Activated CD8-positive, alpha-beta memory T cell treated with anti-CD3 and anti-CD28 coated beads, Interleukin-2, amount 50 U/mL, for 4 hours (primary cell): ENCODE measurements at regions not wholly inside any gene's neighbourhood (a gene's known extent, or its start where the extent isn't known, plus 50 kb on each side); places are given as distances from the start of the nearest gene placed in this dataset.
A peak's percentile ranks its signal among the peaks of the same experiment; 100 is the strongest.

Source experiments
- DNase-seq: peaks from one replicate; pipeline ENCODE4 v3.0.0-alpha.2; 2020

DNA sequence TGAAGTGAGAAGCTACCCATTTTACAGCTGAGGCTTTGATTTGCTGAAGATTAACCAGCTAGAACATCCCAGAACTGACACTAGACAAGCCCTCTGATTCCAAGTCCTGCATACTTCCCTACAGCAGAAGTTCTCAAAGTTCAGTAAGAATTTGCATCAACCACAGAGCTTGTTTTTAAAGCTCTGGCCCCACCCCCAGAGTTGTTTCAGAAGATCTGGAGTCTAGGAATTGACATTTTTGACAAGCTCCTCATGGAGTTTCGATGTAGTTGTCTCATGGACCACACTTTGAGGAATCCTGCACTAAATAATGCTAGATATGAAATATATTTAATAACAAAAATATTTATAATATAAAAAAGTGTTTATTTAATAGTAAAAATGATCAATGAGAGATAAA lies 120.3 kb upstream of the ADAMTS18 start:
- no peak for DNase-seq

DNA sequence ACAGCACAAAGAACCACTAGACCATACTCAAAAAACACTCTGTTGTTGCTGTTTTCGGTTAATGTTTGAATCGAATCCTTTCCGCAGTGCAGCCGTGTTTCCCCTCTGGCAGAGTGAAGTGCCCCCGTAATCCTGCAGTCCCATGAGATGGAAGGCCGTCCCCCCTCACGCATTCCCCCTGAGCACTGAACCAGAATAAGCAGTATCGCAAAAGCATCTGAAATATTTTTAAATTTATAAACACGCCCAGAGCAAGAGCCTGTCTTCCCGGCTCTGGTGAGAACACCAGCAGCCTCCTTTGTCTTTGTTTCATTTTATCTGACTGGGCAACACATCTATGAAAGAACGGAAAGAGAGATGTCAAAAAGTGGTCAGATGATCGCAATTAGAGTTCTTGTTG lies 121.0 kb upstream of the ADAMTS18 start:
- DNase-seq = no peak

DNA sequence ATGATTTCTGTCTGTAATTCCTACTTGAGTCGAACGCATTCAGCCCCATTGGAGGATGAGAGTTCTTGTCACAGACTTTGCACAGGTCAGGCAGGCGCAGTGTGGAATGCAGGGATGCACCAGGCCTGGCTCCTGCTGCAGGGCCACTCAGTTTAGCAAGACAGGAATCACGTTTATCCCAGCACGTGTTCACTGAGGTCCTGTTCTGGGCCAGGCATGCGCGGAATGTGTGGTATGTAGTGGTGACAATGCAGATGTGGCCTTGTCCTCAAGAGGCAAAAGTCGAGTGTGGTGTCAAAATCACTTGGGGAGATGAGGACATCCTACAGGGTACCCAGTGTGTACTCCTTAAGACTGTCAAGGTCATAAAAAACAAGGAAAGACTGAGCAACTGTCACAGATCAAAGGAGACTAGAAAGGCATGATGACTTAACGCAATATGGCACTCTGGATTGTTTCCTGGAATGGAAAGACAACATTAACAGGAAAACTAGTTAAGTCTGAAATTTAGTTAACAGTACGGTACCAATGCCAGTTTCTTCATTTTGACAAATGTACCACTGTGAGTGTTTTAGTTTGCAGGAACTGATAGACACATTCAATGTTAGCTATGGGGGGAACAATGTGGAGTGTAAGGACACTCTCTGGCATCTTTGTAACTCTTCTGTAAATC lies 121.5 kb upstream of the ADAMTS18 start:
- DNase-seq = no peak

DNA sequence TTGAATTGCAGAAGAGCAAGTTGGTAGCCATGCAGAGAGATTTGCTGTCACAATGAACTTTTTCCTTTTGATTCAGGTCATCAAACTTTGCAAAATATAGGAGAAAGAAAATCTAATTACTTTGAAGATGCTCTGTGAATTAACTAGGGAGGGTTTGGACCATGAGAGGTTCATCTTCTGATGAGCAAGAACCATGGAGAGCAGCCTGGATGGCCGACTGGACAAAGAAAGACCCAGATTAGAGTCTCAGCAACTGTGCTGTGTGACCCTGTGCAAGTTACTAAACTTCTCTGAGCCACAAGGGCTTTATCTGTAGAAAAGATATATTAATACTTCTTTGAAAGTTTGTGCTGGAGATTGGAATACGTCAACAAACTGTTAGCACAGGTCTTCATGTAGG lies 122.6 kb upstream of the ADAMTS18 start:
- DNase-seq = no peak

DNA sequence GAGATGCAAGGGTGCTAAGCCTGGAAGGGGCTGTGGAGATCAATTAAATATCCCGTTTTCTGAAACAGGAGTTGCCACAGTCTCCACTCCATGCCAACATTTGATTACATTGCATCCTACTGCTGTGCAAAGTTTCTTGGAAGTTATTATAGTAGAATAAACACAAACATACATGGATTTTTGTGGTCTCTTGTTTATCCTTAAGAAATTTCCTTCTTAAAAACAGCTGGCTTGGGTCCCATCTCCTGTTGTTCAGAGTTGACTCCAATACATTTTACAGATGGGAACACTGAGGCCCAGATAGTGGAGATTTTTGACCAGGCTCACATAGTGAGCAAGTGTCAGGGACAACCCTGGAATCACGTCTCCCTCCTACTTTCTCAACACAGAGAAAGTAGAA lies 124.0 kb upstream of the ADAMTS18 start:
- DNase-seq = no peak

DNA sequence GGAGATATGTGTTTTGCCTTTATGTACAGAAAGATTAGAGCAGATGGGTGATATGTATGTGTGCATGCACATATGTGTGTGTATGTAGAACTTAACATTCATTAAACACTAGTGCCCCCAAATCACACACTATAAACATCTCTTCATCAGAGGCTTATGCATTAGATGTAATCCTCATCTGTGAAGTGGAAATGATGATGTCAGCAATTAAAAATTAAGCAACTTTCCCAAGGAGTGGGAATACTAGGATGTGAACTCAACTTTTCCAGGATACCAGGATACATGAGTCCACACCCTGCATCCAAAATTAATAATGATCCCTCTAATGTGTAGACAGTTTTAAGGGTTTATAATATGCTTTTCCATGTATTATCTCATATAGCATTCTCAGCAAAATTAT lies 127.7 kb upstream of the ADAMTS18 start:
- no peak for DNase-seq

DNA sequence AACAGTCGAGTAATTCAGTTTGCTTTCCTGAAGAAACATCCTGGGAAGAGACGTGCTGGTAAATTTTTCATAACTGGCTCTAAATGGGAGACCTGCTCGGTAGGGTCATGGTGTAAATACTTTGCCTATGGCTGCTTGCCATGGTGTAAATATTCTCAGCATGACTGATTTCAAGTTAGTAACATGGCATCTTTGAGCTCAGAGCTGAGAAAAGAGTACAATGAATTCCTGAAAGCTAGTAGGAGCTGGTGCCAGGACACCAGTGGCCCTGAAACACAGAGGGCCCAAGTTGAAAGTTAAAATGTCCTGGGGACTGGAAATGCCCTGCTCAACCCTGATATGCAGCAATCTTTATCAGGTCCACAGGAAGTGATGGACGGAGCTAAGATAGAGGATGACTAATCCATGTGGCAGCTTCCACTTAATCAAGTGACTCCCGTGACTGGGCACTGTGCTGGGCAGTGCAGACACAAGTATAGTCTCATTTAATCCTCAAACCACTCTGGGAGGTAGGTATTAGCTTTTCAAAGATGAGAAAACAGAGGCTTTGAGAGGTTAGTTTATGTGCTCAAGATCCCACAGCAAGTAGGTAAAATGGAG lies 130.1 kb upstream of the ADAMTS18 start:
- DNase-seq = no peak

DNA sequence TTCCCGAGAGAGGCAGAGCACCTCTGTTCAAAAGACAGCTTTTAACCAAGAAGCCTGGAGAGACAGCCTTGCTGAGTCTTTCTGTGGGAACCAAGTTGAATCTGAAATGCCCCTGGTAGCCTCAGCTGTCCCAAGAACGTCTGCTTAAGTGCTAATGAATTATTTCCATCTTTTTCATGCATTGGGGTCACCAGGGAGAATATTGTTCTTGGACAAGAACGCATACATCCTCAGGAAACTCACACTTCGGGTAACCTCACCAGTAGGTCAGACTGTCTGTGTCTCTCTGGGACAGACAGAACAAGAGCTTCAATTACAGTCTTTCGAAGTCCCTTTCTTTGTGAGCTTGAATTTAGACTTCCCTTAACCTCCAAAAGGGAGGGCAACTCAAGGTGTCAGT lies 134.6 kb upstream of the ADAMTS18 start:
- DNase-seq = no peak

DNA sequence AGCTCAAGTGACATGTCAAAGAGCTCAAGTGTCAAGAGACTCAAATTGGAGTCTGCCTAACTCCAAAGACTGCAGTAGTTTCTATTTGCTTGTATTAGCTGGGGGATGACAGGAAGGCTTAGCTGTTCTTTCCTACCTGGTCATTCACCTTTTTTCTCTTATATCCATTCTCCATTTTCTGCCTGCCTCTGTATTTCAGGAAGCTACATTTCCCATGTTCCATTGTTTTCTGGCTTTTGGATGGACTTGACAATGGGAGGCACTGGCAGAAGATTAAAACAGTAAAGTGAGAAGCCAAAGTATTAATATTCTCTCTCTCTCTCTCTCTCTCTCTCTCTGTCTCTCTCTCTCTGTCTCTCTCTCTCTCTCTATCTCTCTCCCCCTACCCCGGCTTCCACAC lies 135.7 kb upstream of the ADAMTS18 start:
- DNase-seq = no peak

DNA sequence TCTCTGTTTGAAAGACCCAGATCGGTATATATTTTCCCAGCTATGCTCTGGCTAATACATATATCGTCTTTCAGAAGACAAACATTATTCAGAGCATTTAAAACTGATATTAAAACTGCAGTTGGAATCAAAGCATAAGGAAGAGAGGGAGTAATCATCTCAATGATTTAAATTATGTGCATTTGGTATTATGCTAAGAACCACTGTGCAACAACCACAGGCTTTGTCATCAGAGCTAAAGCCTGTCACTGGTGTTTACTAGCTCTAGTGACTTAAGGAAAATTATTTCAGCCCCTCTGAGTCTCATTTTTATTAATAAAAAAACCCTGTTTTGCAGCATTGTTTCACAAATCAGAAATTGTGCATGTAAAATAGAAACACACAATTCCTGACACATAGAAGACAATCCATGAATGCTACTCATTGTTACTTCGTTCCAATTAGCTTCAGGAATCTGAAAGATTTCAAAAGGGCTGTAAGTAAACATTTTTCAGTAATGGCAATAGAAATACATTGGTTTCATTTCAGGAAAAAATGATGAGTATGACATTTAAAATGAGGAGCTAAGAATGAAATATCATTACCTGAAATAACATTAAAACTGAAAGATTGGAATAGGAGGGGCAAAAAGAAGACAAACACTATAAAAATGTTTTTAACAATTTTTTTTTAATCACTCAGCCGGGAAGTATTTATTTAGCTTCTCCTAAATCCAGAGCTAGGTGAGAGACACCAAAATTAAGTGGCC lies 136.5 kb upstream of the ADAMTS18 start:
- no peak for DNase-seq

DNA sequence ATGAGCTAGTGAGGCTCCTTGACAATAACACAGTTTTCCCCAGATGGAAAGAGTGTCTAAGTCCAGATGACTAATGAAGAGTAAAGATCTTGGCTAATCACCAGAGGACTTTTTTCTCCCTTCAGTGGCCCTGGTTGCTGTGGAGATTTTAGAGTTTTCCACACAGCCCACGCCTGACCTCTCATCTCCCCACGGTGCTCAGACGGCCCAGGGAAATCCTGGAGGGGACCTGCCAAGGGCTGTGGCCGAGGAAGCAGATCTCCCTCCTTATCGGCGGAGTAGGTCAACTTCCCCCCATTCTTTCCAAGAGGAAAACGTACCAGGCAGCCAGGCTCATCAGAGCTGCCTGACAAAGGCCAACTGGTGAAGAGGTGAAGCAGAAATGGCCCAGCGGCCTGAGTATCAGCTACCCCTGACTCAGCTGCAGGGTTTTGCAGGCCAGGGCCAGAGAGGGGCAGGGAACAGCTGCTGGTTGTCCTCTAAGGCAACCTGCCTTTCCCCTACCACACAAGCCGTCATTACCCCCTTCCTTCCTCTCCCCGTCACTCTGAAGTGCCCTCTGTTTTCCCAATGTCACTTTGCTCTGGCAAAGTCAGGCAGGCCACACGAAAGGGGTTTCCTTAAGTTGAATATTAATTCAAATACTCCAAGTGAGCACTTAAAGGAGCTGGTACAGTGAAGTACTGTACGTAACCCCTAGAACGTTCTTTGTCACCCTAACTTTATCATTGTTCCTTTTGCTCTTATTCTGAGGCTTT lies 140.2 kb upstream of the ADAMTS18 start:
- no peak for DNase-seq

DNA sequence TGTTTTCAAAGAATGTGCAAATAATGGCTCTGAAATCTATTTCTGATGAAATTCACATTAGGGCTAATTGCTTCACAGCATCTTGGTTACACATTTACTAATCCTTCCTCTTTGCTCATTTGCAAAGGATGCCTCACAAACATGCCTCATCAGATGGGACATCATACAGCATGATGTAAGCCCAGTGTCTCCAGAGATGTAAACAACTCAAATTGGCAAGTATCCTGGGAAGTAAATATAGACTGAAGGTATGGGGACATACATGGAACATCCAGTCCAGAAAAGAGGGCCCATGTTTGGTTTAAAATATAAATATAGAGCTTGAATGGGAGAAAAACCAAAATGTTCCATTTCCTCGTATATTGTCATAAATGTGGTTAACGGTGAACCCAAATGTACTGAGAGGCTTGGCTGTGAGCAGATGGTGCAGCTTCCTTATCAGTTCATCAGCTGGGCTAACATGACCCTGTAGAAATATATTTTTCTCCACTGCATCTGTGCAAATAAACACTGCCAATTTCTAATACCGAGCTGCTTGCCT lies 142.9 kb upstream of the NUDT7 start:
- DNase-seq = no peak

DNA sequence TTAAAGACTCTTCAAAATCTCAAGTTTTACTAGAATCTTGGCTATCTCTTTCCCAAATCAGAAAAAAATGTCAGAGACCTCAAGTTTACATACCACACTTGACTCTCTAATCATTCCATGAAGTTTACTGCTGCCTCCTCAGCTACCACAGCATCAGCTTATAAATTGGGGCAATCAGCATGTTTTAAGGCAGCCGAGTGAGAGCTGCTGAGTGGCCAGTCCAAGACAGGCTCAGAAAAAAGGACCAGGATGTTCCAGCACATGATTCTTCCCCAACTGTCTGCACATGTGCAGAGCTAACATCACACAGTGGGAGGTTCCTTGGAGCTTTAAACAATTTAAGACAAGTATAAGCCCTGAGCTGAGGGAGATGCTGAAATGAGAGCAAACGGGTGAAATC lies 140.6 kb upstream of the NUDT7 start:
- DNase-seq = no peak

DNA sequence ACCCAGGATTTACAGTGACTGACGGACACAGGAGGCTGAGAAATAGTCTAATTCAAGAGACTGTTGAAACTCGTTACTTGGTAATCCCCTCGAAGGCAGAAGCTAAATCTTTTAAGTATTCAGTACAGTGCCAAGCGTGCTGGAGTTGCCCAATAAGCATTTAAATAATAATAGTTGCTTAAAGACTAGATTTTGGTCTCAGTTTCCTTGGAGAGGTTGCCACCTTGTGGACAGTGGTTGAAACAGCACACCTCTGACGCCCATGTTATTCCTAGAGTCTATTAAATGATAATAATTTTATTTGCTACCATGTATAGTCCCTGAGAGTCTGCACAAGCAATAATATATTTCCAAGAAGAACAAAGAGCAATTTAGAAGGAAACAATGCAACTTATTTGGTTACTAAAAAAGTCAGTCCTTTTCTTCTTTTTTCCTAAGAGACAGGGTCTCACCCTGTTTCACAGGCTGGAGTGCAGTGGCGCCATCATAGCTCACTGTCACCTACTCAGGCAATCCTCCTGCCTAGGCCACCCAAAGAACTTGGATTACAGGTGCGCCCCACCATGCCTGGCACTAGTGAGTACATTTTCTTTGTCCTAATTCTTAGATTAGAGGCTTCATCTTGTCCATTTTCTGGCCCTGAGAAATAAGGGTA lies 138.0 kb upstream of the NUDT7 start:
- DNase-seq = peak; percentile 25

DNA sequence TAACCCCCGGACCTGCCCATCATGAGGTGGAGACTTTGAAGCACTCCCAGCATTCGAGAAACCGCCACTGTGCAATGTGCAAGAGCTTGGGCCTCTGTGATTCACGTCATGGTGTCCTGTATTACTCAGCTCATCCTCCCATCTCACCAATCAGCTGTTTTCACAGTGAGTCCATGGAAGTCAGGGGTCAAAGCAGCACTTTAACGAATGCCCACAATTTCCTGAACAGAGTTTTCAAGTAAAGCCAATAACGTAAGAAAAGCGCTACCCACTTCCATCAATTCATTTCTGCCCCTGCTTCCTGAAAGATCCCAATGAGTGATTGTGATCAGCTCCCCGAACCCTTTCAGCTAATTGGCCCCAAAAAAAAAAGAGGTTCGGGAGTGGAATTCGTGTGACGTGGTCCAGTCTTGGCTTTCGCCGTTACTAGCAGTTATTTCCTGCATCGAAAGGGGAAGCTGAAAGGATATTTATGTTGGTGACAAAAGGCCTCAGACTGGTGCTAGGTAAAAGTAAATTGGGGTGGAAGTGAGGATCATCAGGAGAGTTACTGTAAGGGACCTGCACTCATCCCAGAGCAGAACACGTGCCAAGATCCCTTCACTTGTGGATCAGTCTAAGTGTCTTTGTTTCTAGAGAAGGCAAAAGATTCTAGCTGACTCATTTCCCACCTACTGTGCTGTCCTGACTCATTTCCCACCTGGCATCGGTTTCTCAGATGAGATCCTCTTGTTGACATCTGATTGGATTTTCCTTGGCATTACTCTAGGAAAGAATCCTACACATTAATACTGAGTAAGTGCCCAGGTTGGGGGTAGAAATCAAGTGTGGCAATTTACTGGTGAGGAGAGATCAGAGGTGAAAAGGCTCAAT lies 136.7 kb upstream of the NUDT7 start:
- no peak for DNase-seq

DNA sequence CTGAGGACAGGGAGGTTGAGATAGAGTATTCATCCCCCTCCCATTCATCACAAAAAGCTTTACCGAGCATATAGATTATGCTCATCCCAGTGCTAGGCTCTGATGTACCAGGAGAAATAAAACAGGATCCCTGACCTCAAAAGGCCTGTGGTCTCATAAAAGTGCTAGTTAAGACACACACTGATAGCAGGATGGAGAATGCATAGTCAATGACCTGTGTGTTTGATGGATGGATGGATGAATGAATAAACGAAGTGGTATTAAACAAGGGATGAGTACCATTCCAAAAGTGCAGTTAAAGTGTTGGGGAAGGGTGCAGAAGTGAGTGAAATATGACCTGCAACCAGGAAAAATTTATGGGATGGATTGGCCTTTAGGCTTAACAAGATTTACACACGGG lies 133.9 kb upstream of the NUDT7 start:
- DNase-seq = no peak

DNA sequence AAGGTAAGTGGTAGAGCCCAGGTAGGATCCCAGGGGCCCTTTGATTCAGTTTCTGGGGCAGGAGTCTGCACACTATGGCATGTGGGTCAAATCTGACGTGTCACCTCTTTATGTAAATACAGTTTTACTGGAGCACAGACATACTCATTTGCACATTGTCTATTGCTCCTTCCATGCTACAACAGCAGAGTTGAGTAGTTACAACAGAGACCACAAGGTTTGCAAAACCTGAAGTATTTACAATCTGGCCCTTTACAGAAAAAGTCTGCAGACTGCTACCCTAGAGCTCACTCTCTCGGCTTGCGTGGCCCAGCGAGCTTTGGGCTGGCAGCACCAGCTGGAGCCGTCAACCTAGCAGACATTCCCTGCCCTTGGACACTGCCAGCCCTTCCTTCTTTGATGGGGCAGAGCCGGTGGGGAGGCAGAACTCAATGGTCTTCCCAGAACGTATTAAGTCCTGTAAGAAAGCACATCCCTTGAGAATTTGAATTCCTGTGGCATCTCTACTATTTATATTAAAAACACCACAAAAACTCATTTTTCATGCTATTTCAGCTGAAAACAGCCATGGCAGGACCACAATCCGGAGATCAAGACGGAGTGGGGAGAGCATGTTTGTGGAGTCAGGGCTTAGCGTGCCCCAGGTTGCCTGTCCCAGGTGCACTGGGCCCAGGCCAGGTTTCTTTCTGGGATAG lies 133.1 kb upstream of the NUDT7 start:
- DNase-seq = no peak

DNA sequence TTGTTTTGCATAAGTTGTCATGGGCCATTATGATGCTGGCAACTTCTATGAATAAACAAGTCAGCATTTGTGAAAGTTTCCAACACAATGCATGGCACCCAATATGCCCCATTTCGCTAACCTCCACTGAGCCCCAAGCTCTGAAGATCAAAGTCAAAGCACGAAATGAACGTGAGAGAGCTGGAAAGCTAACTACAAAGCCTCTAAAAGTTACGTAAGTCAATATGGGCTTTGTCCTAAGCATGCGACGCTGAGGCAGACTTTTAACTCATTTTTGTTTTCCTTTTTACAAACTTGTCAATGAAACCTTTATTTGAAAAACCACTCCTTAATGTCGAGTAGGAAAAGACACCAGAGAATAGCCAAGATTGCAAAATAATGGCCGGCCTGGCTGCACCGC lies 131.6 kb upstream of the NUDT7 start:
- no peak for DNase-seq

DNA sequence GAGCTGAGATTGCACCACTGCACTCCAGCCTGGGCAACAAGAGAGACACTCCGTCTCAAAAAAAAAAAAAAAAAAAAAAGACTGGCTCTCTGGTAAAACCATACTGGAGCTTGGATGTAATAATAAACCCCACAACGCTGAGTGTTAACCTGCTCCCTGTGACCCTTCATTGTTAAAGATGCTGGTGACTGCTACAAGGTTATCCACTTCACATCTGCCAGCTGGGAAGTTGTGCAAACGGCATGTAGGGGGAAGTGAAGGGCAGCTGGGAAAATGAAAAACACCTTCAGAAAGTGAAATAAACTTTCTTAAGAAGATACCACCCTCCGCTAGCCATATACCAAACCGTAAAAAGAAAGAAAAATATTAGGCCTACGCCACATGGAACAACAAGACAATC lies 131.0 kb upstream of the NUDT7 start:
- DNase-seq = no peak

DNA sequence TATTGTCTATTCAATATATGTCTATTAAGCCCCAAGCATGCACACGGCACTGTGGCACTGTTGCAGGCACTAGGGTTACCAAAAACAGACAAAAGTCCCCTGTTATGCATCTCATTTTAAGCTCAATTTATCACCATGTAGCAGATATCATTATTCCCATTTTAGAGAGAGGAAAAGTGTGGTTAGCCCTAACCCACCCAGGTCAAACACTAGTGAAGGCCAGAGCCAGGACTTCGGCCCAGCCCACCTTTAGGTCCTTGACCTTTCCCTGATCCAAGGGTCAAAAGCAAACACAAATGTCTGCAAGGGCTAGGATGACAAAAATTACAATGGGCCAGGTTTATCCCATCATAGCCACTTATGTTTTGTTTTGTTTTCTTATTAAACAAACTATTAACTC lies 130.3 kb upstream of the NUDT7 start:
- no peak for DNase-seq

DNA sequence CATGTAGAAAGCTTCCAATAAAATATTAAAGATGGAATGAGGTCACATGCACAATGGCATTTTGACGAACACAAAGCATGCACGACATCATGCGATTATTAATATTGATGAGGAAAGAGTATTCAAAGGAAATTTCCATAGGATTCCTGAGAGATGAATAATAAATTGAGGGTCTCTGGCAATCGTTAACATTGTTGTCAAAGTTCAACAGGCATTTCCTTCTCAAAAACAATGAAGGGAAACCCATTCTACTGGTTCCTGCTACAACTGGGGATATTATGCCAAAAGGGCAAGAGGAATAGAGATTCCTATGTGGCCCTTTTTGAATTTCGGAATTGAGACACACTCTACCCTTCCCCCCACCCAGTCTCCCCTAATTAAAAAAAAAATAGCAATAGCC lies 128.3 kb upstream of the NUDT7 start:
- no peak for DNase-seq
